Nephron progenitor cell (in vitro differentiated cells): ENCODE measurements at regions not wholly inside any gene's neighbourhood (a gene's known extent, or its start where the extent isn't known, plus 50 kb on each side); places are given as distances from the start of the nearest gene placed in this dataset.

Source experiments
- DNase-seq: peaks from one replicate; pipeline ENCODE4 v3.0.0; 2021
- H3K27ac Mint-ChIP-seq: 2 replicates; pipeline ENCODE4 v1.8.0; 2021; ENCODE audit warnings: mild to moderate bottlenecking, moderate library complexity, mixed read lengths
- H3K27me3 Mint-ChIP-seq: 2 replicates; pipeline ENCODE4 v1.8.0; 2021; ENCODE audit warnings: mild to moderate bottlenecking, low read depth, mixed read lengths; ENCODE audit not compliant: poor library complexity
- H3K36me3 Mint-ChIP-seq: 2 replicates; pipeline ENCODE4 v1.8.0; 2021; ENCODE audit warnings: low read depth, mixed read lengths
- H3K4me1 Mint-ChIP-seq: 2 replicates; pipeline ENCODE4 v1.8.0; 2021; ENCODE audit warnings: mixed read lengths
- H3K4me3 Mint-ChIP-seq: 2 replicates; pipeline ENCODE4 v1.8.0; 2021; ENCODE audit warnings: mild to moderate bottlenecking, moderate library complexity, mixed read lengths
- H3K9me3 Mint-ChIP-seq: 2 replicates; pipeline ENCODE4 v1.8.0; 2021; ENCODE audit warnings: mild to moderate bottlenecking, moderate library complexity, mixed read lengths
- CTCF ChIP-seq: fragments of 200-600 bp; sonication (generic); IDR thresholded peaks from 2 replicates; pipeline ENCODE4 v1.5.0; 2021; ENCODE audit warnings: antibody characterized with exemption

DNA sequence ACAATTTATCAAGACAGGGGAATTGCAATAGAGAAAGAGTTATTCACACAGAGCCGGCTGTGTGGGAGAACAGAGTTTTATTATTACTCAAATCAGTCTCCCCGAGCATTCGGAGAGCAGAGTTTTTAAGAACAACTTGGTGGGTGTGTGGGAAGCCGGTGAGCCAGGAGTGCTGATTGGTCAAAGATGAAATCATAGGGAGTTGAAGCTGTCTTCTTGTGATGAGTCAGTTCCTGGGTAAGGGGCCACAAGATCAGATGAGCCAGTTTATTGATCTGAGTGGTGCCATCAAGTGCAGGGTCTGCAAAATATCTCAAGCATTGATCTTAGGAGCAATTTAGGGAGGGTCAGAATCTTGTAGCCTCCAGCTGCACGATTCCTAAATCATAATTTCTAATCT lies 50.0 kb upstream of the ECI2 start:
- Mint-ChIP-seq H3K27ac (no peak overlapping the region), H3K4me3 (no peak overlapping the region), H3K4me1 (peaks cover 22% of the 10 kb centered on the region), H3K36me3 (no peaks in the 10 kb centered on the region), H3K9me3 (peaks cover 25% of the 10 kb centered on the region), H3K27me3 (no peaks in the 10 kb centered on the region)
- TF ChIP-seq CTCF = no peak
- DNase-seq = no peak
